ENCODE measurements at regions not wholly inside any gene's neighbourhood (a gene's known extent, or its start where the extent isn't known, plus 50 kb on each side); places are given as distances from the start of the nearest gene placed in this dataset.

- no peak overlapping the region for H3K27ac Mint-ChIP-seq
- peaks cover 5% of the 10 kb centered on the region for H3K27me3 Mint-ChIP-seq
- no peaks in the 10 kb centered on the region for H3K36me3 Mint-ChIP-seq
- peaks cover 12% of the 10 kb centered on the region for H3K9me3 Mint-ChIP-seq
- no peaks in the 10 kb centered on the region for H3K4me1 Mint-ChIP-seq
- H3K4me3 Mint-ChIP-seq: no peak overlapping the region
- DNase-seq (ENCODE audit: low spot score in 2 of 2) (no peak), ATAC-seq (ENCODE audit: low read depth) (no peak)
These were observed 497.8 kb downstream of the HS3ST4 start for GRCh38 chr16:26189536-26189935.

- no peak overlapping the region for H3K27ac Mint-ChIP-seq
- peaks cover 11% of the 10 kb centered on the region for H3K9me3 Mint-ChIP-seq
- H3K27me3 Mint-ChIP-seq: peaks cover 2% of the 10 kb centered on the region
- H3K4me3 Mint-ChIP-seq: no peak overlapping the region
- no peaks in the 10 kb centered on the region for H3K4me1 Mint-ChIP-seq
- no peaks in the 10 kb centered on the region for H3K36me3 Mint-ChIP-seq
- DNase-seq (ENCODE audit: low spot score in 2 of 2) (no peak), ATAC-seq (ENCODE audit: low read depth) (no peak)
These were observed 502.8 kb downstream of the HS3ST4 start for GRCh38 chr16:26194526-26194925.

GRCh38 chr16:26195225-26195624 is 503.5 kb downstream of the HS3ST4 start:
- DNase-seq (ENCODE audit: low spot score in 2 of 2) (no peak), ATAC-seq (ENCODE audit: low read depth) (no peak)
- Mint-ChIP-seq H3K4me1 (no peaks in the 10 kb centered on the region), H3K27me3 (peaks cover 2% of the 10 kb centered on the region), H3K27ac (no peak overlapping the region), H3K36me3 (no peaks in the 10 kb centered on the region), H3K4me3 (no peak overlapping the region), H3K9me3 (peaks cover 11% of the 10 kb centered on the region)

- no peak for DNase-seq (ENCODE audit: low spot score in 2 of 2)
- Mint-ChIP-seq H3K4me1 (no peaks in the 10 kb centered on the region), H3K27me3 (no peaks in the 10 kb centered on the region), H3K9me3 (peaks cover 13% of the 10 kb centered on the region), H3K4me3 (no peak overlapping the region), H3K27ac (no peak overlapping the region), H3K36me3 (no peaks in the 10 kb centered on the region)
- ATAC-seq (ENCODE audit: low read depth): no peak
These were observed 504.6 kb downstream of the HS3ST4 start for GRCh38 chr16:26196310-26196709.

GRCh38 chr16:26196802-26197201 is 505.0 kb downstream of the HS3ST4 start:
- H3K9me3 Mint-ChIP-seq: peaks cover 13% of the 10 kb centered on the region
- no peaks in the 10 kb centered on the region for H3K27me3 Mint-ChIP-seq
- no peak overlapping the region for H3K27ac Mint-ChIP-seq
- no peak overlapping the region for H3K4me3 Mint-ChIP-seq
- ATAC-seq (ENCODE audit: low read depth) (no peak), DNase-seq (ENCODE audit: low spot score in 2 of 2) (no peak)
- no peaks in the 10 kb centered on the region for H3K4me1 Mint-ChIP-seq
- H3K36me3 Mint-ChIP-seq: no peaks in the 10 kb centered on the region

GRCh38 chr16:26197707-26198106 is 505.9 kb downstream of the HS3ST4 start:
- Mint-ChIP-seq H3K36me3 (no peaks in the 10 kb centered on the region), H3K4me1 (no peaks in the 10 kb centered on the region), H3K4me3 (no peak overlapping the region), H3K9me3 (peaks cover 13% of the 10 kb centered on the region), H3K27ac (no peak overlapping the region), H3K27me3 (no peaks in the 10 kb centered on the region)
- ATAC-seq (ENCODE audit: low read depth): no peak
- DNase-seq (ENCODE audit: low spot score in 2 of 2): no peak

GRCh38 chr16:26198221-26198620 is 506.5 kb downstream of the HS3ST4 start:
- H3K27ac Mint-ChIP-seq: no peak overlapping the region

GRCh38 chr16:26204138-26204537 is 512.4 kb downstream of the HS3ST4 start:
- Mint-ChIP-seq H3K27me3 (no peaks in the 10 kb centered on the region), H3K27ac (no peak overlapping the region), H3K9me3 (peaks cover 5% of the 10 kb centered on the region), H3K36me3 (no peaks in the 10 kb centered on the region), H3K4me1 (no peaks in the 10 kb centered on the region), H3K4me3 (no peak overlapping the region)
- no peak for ATAC-seq (ENCODE audit: low read depth)
- DNase-seq (ENCODE audit: low spot score in 2 of 2): no peak

More at GRCh38 chr16:26198221-26198620, 506.5 kb downstream of the HS3ST4 start:
- no peaks in the 10 kb centered on the region for H3K36me3 Mint-ChIP-seq
- H3K4me1 Mint-ChIP-seq: no peaks in the 10 kb centered on the region
- H3K9me3 Mint-ChIP-seq: peaks cover 13% of the 10 kb centered on the region
- no peaks in the 10 kb centered on the region for H3K27me3 Mint-ChIP-seq
- H3K4me3 Mint-ChIP-seq: no peak overlapping the region
- ATAC-seq (ENCODE audit: low read depth): no peak
- DNase-seq (ENCODE audit: low spot score in 2 of 2): no peak

DNA sequence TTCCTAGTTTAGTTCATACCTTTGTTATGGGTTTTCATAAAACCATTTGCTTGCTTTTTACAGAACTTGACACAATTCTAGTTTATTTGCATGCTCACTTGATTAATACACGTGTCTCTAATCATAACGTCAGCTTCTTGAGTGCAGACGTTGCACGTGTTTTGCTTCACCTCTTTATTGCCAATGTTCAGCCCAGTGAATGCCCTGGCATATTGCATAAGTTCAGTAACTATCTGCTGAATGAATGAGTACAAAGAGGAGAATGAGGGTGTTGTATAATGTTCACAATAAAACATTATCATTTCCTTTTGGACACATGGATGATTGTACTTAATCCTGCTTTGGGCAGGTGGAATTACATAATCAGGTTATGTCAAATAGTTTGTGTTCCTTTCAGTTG is 519.8 kb downstream of the HS3ST4 start:
- no peaks in the 10 kb centered on the region for H3K4me1 Mint-ChIP-seq
- H3K9me3 Mint-ChIP-seq: peaks cover 8% of the 10 kb centered on the region
- DNase-seq (ENCODE audit: low spot score in 2 of 2): no peak
- H3K4me3 Mint-ChIP-seq: no peak overlapping the region
- H3K27ac Mint-ChIP-seq: no peak overlapping the region
- no peak for ATAC-seq (ENCODE audit: low read depth)
- H3K36me3 Mint-ChIP-seq: no peaks in the 10 kb centered on the region
- H3K27me3 Mint-ChIP-seq: peaks cover 2% of the 10 kb centered on the region

DNA sequence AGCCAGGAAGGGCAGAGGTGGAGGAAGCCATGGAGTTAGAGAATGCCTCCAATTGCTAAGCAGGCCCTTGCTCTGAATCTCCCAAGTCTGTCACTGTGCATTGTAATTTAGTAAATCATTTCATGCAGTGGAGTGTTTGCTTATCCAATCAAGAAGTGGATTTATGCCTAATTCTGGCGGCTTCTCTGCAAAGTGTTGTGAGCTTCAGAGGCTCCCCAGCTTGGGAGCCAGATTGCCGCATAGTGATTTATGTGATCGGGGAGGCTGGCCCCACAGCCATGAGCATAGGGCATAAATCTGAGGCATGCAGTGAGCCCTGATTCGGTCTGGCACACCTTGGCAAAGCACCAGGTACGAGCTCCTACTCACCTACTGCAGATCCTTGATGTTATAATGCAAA is 520.8 kb downstream of the HS3ST4 start:
- no peak overlapping the region for H3K4me3 Mint-ChIP-seq
- DNase-seq (ENCODE audit: low spot score in 2 of 2) (no peak), ATAC-seq (ENCODE audit: low read depth) (no peak)
- peaks cover 5% of the 10 kb centered on the region for H3K9me3 Mint-ChIP-seq
- H3K36me3 Mint-ChIP-seq: no peaks in the 10 kb centered on the region
- H3K4me1 Mint-ChIP-seq: no peaks in the 10 kb centered on the region
- H3K27me3 Mint-ChIP-seq: peaks cover 2% of the 10 kb centered on the region
- H3K27ac Mint-ChIP-seq: no peak overlapping the region

DNA sequence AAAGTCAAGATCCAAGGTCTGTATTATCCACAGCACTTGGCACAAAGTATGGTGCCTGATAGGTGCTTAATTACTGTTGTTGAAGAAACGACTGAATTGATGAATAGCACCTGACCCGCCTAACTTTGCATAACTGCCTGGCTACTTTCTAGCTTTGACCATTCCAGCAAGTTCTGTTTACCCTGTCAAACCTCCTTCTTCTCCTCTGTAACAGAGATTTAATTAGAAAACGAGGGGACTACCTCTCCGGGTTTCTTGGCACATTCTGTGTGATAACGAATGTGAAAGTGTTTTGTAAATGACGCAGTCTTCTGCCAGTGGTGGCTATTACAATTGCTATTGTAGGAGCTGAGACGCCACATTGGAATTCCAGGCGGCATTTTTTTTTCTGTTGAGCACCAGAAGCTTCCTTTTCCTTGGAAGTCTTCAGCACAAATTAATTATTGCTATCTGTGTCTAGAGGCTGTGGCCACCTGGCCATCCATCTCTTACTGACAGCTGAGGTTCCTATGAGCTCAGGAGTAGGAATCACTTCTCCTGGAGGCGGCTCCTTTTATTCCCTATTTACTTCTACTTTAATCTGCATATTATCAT is 522.9 kb downstream of the HS3ST4 start:
- ATAC-seq (ENCODE audit: low read depth) (no peak), DNase-seq (ENCODE audit: low spot score in 2 of 2) (no peak)
- Mint-ChIP-seq H3K27ac (no peak overlapping the region), H3K27me3 (peaks cover 2% of the 10 kb centered on the region), H3K4me1 (no peaks in the 10 kb centered on the region), H3K36me3 (no peaks in the 10 kb centered on the region), H3K4me3 (no peak overlapping the region), H3K9me3 (peaks cover 5% of the 10 kb centered on the region)

DNA sequence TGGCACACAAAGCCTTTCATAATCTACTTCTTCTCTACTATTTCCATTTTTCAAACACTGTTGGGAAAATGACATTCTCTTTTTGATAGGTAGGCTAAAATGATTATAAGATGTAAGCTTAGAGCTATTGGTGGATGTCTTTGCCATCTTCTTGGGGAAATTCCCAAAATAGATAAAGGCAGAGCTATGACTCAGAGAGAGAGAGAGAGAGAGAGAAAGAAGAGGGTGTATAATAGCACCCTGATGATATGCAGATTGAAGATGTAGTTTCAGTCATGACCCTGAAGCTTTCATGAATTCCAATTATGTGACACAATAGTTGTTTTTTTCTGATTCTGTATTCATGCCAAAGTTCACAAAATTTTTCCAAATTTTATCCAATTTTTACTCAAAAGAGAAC is 529.1 kb downstream of the HS3ST4 start:
- Mint-ChIP-seq H3K4me3 (no peak overlapping the region), H3K27ac (no peak overlapping the region)
- no peak for ATAC-seq (ENCODE audit: low read depth)

GRCh38 chr16:26231647-26232046 is 539.9 kb downstream of the HS3ST4 start:
- no peak for ATAC-seq (ENCODE audit: low read depth)
- Mint-ChIP-seq H3K27me3 (no peaks in the 10 kb centered on the region), H3K9me3 (no peaks in the 10 kb centered on the region), H3K27ac (no peak overlapping the region), H3K4me3 (no peak overlapping the region), H3K4me1 (no peaks in the 10 kb centered on the region), H3K36me3 (no peaks in the 10 kb centered on the region)
- no peak for DNase-seq (ENCODE audit: low spot score in 2 of 2)

More for the DNA sequence above, 529.1 kb downstream of the HS3ST4 start:
- H3K4me1 Mint-ChIP-seq: no peaks in the 10 kb centered on the region
- H3K36me3 Mint-ChIP-seq: no peaks in the 10 kb centered on the region
- H3K9me3 Mint-ChIP-seq: no peaks in the 10 kb centered on the region
- H3K27me3 Mint-ChIP-seq: no peaks in the 10 kb centered on the region
- DNase-seq (ENCODE audit: low spot score in 2 of 2): no peak

DNA sequence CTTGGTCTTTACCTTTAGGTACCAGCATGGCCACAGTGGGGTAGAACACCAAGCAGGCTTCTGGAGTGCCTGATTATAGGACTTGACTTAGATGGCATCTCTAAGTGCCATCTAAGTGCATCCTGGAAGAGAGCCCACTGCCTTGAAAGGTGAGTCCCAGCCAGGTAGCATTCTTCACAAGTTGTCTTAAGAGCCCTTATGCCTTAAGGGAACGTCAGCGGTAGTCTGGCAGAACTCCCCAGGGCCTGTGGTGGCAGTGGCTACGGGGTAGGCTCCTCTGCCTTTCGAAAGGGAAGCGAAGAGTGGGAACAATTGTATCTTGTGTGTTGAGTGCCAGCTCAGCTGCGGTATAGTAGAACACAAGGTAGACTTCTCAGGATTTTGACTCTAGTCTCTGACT is 549.0 kb downstream of the HS3ST4 start:
- H3K4me1 Mint-ChIP-seq: no peaks in the 10 kb centered on the region
- no peaks in the 10 kb centered on the region for H3K36me3 Mint-ChIP-seq
- no peak overlapping the region for H3K27ac Mint-ChIP-seq
- no peak for DNase-seq (ENCODE audit: low spot score in 2 of 2)
- peaks cover 13% of the 10 kb centered on the region for H3K9me3 Mint-ChIP-seq
- ATAC-seq (ENCODE audit: low read depth): no peak
- H3K4me3 Mint-ChIP-seq: no peak overlapping the region
- peaks cover 1% of the 10 kb centered on the region for H3K27me3 Mint-ChIP-seq

GRCh38 chr16:26247063-26247462 is 555.3 kb downstream of the HS3ST4 start:
- no peak overlapping the region for H3K4me3 Mint-ChIP-seq
- H3K36me3 Mint-ChIP-seq: no peaks in the 10 kb centered on the region
- ATAC-seq (ENCODE audit: low read depth) (no peak), DNase-seq (ENCODE audit: low spot score in 2 of 2) (no peak)
- H3K27me3 Mint-ChIP-seq: peaks cover 1% of the 10 kb centered on the region
- H3K9me3 Mint-ChIP-seq: peaks cover 13% of the 10 kb centered on the region
- H3K4me1 Mint-ChIP-seq: no peaks in the 10 kb centered on the region
- H3K27ac Mint-ChIP-seq: no peak overlapping the region

All from memory B cell (primary cell).